ENCODE measurements at regions not wholly inside any gene's neighbourhood (a gene's known extent, or its start where the extent isn't known, plus 50 kb on each side); places are given as distances from the start of the nearest gene placed in this dataset.
A peak's percentile ranks its signal among the peaks of the same experiment; 100 is the strongest.

- no peaks in the 10 kb centered on the region for H3K36me3 ChIP-seq (replicated peaks in 1 of 2; ENCODE audit: control extremely low read depth in 1 of 2, control insufficient read depth in 1 of 2, extremely low read depth in 1 of 2, insufficient read depth in 2 of 2, low read length in 1 of 2)
- H3K27me3 Mint-ChIP-seq, result no peaks in the 10 kb centered on the region
- H3K27ac ChIP-seq (ENCODE audit: low read length in 2 of 2), result no peak overlapping the region
- 99% methylated on average over 7 of the region's 9 CpGs for WGBS (ENCODE audit: insufficient coverage)
- H3K9ac ChIP-seq (ENCODE audit: low read length), result no peak overlapping the region
- DNase-seq (no peak), ATAC-seq (ENCODE audit: low read depth) (no peak)
- peaks cover 0 to 11% (median 0%) of the 10 kb centered on the region in 3 donors for H3K9me3 ChIP-seq (ENCODE audit: control extremely low read depth in 1 of 3, control insufficient read depth in 2 of 3, insufficient read depth in 1 of 3, low read length in 2 of 3)
- H3K9me3 Mint-ChIP-seq (ENCODE audit: insufficient read depth), result peaks cover 2% of the 10 kb centered on the region
- peaks cover 15 to 16% of the 10 kb centered on the region in 2 donors for H3K4me1 ChIP-seq (ENCODE audit: control insufficient read depth in 2 of 2, insufficient read depth in 2 of 2, low read length in 2 of 2)
- H4K20me1 ChIP-seq (ENCODE audit: control insufficient read depth, insufficient read depth, low read length, poor library complexity, severe bottlenecking), result no peaks in the 10 kb centered on the region
- ChIA-PET POLR2A (no interaction called here), CTCF (no interaction called here)
- intact Hi-C loops (cut with micrococcal nuclease), result no loop called here
- H3K4me3 Mint-ChIP-seq, result no peak overlapping the region
- no peak overlapping the region for H3K27ac Mint-ChIP-seq
- TF ChIP-seq EZH2 (IDR thresholded peaks at IDR 0.05; ENCODE audit: borderline replicate concordance, insufficient read depth, low read depth, low read length, poor library complexity, severe bottlenecking) (no peak), CTCF (IDR thresholded peaks at IDR 0.05) (no peak)
- H3K79me2 ChIP-seq (ENCODE audit: control insufficient read depth, insufficient read depth, low read length), result no peaks in the 10 kb centered on the region
- peaks cover 18% of the 10 kb centered on the region for H3K4me1 Mint-ChIP-seq
- no peak overlapping the region for H3K4me3 ChIP-seq (ENCODE audit: control extremely low read depth in 1 of 5, extremely low read depth in 1 of 5, insufficient read depth in 1 of 5, low read depth in 2 of 5, low read length in 4 of 5)
- H3K4me2 ChIP-seq (replicated peaks; ENCODE audit: low read depth, low read length, poor library complexity, severe bottlenecking), result no peak overlapping the region
- H2AFZ ChIP-seq (ENCODE audit: insufficient read depth, low read depth, low read length, poor library complexity, severe bottlenecking), result no peak overlapping the region
- H3K27me3 ChIP-seq (replicated peaks in 1 of 4; ENCODE audit: control extremely low read depth in 1 of 4, control insufficient read depth in 3 of 4, insufficient read depth in 4 of 4, low read length in 3 of 4), result no peaks in the 10 kb centered on the region
Measured at GRCh38 chr5:124212934-124213333, 533.5 kb downstream of the ZNF608 start.

GRCh38 chr5:124210111-124210910 is 536.1 kb downstream of the ZNF608 start:
- no peak overlapping the region for H3K27ac ChIP-seq (ENCODE audit: low read length in 2 of 2)
- peaks cover 18% of the 10 kb centered on the region for H3K4me1 Mint-ChIP-seq
- H3K79me2 ChIP-seq (ENCODE audit: control insufficient read depth, insufficient read depth, low read length), result no peaks in the 10 kb centered on the region
- no peak for ATAC-seq (ENCODE audit: low read depth)
- no peak overlapping the region for H2AFZ ChIP-seq (ENCODE audit: insufficient read depth, low read depth, low read length, poor library complexity, severe bottlenecking)
- peak; percentile 18 for DNase-seq
- no peak for TF ChIP-seq CTCF (IDR thresholded peaks at IDR 0.05)
- TF ChIP-seq EZH2 (IDR thresholded peaks at IDR 0.05; ENCODE audit: borderline replicate concordance, insufficient read depth, low read depth, low read length, poor library complexity, severe bottlenecking), result no peak
- H3K36me3 ChIP-seq (replicated peaks in 1 of 2; ENCODE audit: control extremely low read depth in 1 of 2, control insufficient read depth in 1 of 2, extremely low read depth in 1 of 2, insufficient read depth in 2 of 2, low read length in 1 of 2), result no peaks in the 10 kb centered on the region
- ChIA-PET CTCF (no interaction called here), POLR2A (no interaction called here)
- peaks cover 0 to 11% (median 0%) of the 10 kb centered on the region in 3 donors for H3K9me3 ChIP-seq (ENCODE audit: control extremely low read depth in 1 of 3, control insufficient read depth in 2 of 3, insufficient read depth in 1 of 3, low read length in 2 of 3)
- WGBS (ENCODE audit: insufficient coverage), result 86% methylated on average over 1 of the region's 2 CpGs
- H3K4me3 ChIP-seq (ENCODE audit: control extremely low read depth in 1 of 5, extremely low read depth in 1 of 5, insufficient read depth in 1 of 5, low read depth in 2 of 5, low read length in 4 of 5), result no peak overlapping the region
- H3K27me3 Mint-ChIP-seq, result no peaks in the 10 kb centered on the region
- peak overlapping the region; percentile 43 for H3K4me2 ChIP-seq (replicated peaks; ENCODE audit: low read depth, low read length, poor library complexity, severe bottlenecking)
- H3K9me3 Mint-ChIP-seq (ENCODE audit: insufficient read depth), result peaks cover 1% of the 10 kb centered on the region
- no peaks in the 10 kb centered on the region for H3K27me3 ChIP-seq (replicated peaks in 1 of 4; ENCODE audit: control extremely low read depth in 1 of 4, control insufficient read depth in 3 of 4, insufficient read depth in 4 of 4, low read length in 3 of 4)
- H3K4me3 Mint-ChIP-seq, result peak overlapping the region; percentile 24
- H4K20me1 ChIP-seq (ENCODE audit: control insufficient read depth, insufficient read depth, low read length, poor library complexity, severe bottlenecking), result no peaks in the 10 kb centered on the region
- peaks cover 15 to 16% of the 10 kb centered on the region in 2 donors for H3K4me1 ChIP-seq (ENCODE audit: control insufficient read depth in 2 of 2, insufficient read depth in 2 of 2, low read length in 2 of 2)
- no peak overlapping the region for H3K27ac Mint-ChIP-seq
- H3K9ac ChIP-seq (ENCODE audit: low read length), result no peak overlapping the region
- intact Hi-C loops (cut with micrococcal nuclease), result no loop called here
